ENCODE measurements at regions not wholly inside any gene's neighbourhood (a gene's known extent, or its start where the extent isn't known, plus 50 kb on each side); places are given as distances from the start of the nearest gene placed in this dataset.

DNA sequence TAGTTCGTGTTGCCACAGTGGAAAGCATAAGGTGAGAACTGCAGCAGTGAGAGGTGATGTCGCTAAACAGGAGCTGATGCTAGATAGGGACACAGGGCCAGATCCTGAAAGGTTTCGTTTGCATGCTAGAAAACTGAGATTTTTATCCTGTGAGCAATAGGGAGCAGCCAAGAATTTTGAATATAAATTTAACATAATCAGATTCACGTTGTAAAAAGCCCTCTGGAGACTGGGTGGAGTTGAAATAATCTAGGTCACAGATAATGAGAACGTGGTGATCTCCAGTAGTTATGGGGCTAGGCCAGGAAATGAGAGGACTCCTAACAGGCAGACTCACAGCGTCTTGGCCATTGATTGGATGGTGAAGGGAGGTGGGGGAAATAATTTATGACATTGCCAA, 92.1 kb upstream of the IMMP2L start (continued):
- TF ChIP-seq EZH2 (IDR thresholded peaks at IDR 0.05; ENCODE audit: low read depth, low read length, severe bottlenecking), result no peak
- TF ChIP-seq, protein P1, sequence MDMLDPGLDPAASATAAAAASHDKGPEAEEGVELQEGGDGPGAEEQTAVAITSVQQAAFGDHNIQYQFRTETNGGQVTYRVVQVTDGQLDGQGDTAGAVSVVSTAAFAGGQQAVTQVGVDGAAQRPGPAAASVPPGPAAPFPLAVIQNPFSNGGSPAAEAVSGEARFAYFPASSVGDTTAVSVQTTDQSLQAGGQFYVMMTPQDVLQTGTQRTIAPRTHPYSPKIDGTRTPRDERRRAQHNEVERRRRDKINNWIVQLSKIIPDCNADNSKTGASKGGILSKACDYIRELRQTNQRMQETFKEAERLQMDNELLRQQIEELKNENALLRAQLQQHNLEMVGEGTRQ (IDR thresholded peaks at IDR 0.05; ENCODE audit: low read length), result no peak

Measured in H1 (cell line).